GM18867 (cell line): ENCODE measurements at regions not wholly inside any gene's neighbourhood (a gene's known extent, or its start where the extent isn't known, plus 50 kb on each side); places are given as distances from the start of the nearest gene placed in this dataset.

Source experiments
- ATAC-seq: cut with Tn5 transposase; IDR thresholded peaks from one replicate; pipeline ENCODE4 v1.9.1; 2021; ENCODE audit warnings: mild to moderate bottlenecking, moderate library complexity; ENCODE audit not compliant: unreplicated experiment

- ATAC-seq, result peak; percentile 71
Observed at GRCh38 chr5:115377468-115378217, 81.2 kb upstream of the CCDC112 start.

- no peak for ATAC-seq
Observed at GRCh38 chr5:115375893-115376292, 79.4 kb upstream of the CCDC112 start.

GRCh38 chr5:115374057-115374775 lies 77.8 kb upstream of the CCDC112 start:
- ATAC-seq, result no peak

- ATAC-seq, result no peak
Observed at GRCh38 chr5:115372146-115372545, 75.7 kb upstream of the CCDC112 start.

- no peak for ATAC-seq
Observed at GRCh38 chr5:115369430-115370144, 73.1 kb upstream of the CCDC112 start.

- no peak for ATAC-seq
Observed at GRCh38 chr5:115366223-115366622, 69.8 kb upstream of the CCDC112 start.

DNA sequence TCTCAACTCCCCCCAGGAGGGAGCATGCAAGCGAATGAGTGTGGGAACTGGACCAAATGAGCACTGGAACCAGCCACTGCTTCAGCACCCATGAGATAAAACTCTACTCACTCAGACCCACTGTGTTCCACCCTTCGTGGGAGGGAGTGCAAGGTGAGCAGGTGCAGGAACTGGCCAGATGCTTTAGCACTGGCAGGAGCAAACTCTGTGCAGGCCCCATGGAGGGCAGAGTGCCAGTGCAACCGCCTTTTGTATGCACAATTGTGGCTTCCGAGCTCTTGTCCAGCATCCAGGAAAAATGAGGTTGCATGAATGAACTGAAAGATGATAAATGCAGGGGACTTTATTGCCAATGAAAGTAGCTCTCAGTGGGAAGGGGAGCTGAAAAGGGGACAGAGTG lies 67.4 kb upstream of the CCDC112 start:
- no peak for ATAC-seq

DNA sequence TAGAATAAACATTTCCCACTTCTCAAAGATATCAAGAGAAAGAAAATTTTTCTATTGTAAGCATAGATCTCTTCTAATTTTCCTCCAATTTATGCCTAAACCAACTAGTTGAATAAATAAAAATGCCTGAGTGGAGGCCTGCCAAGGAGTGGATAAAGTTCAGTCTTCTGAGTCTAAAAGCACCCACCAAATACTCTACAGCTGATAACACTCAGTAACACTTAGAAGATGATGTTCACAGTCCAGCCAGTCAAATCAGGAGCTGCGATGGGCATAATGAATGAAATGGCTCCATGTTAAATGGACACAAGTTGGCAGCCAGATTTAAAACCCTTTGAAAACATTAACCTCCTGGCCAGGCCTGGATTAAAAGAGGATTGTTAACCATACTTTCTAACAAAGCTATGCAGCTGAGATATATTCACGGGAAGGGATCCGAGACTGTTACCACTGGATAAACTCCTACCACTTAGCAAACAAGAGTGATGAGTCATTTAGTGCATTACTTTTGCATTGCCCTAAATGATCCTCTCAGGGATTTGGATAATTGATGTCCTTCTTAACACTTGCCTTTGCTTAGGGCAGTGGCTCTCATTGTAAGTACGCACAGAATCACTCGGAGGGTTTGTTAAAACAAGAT lies 63.7 kb upstream of the CCDC112 start:
- ATAC-seq, result no peak

- no peak for ATAC-seq
Observed at GRCh38 chr5:115355767-115356381, 59.4 kb upstream of the CCDC112 start.

DNA sequence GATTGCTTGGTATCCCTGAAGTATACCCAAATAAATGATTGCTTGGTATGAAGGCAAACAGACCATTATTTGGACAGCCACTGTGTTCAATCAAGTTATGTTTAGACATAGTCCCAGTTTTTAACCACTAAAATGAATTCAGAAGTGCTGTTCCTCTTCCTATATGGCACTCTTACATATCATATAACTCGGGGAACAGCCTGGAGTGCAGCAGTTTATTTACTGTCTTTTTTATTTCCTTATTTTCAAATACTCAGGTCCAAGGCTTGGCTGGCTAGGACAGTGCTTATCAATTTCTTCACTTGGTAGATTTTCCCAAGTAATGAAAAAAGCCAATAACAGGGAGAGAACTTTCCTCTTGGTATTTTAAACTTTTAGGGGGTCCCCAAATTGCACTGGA lies 58.6 kb upstream of the CCDC112 start:
- ATAC-seq, result no peak

- no peak for ATAC-seq
Observed at GRCh38 chr5:115354246-115354645, 57.8 kb upstream of the CCDC112 start.

GRCh38 chr5:115352571-115352970 lies 56.1 kb upstream of the CCDC112 start:
- no peak for ATAC-seq

DNA sequence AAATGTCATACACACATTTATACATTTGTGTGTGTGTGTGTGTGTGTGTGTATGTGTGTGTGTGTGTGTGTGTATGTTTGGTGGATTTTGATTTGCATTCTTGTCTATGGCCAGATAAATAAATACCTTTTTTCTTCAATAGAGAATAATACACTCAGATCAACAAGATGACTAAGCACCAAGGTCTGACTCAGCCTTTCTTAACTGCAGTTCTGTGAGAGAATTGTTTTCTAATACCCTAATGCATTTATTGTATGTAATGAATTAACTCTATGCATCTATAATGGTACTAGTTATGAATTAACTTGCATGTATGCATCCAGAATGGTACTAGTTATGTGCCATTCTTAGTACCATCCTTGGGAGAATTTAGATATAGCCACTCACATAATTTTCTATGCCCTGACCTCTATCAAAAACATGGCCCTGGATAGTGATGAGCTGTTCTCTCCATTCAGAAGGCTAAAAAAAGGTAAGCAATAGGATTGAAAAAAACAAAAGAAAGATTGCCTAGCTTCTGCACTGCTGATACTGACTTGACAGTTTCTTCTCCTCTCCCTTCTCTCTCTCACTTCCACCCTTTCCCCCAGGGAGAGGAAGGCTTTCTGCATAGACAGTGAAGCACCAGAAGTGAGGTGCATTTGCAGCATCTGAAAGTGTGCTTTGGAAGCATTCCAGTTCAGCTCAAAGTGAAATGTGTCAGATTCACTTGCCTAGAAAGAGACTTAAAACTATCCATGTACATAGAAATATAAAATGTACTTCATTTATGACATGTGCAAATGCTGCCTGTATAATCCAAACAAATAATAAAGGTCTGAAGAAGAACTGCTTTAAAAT lies 55.1 kb upstream of the CCDC112 start:
- ATAC-seq, result no peak

GRCh38 chr5:115350894-115351293 lies 54.4 kb upstream of the CCDC112 start:
- no peak for ATAC-seq

- ATAC-seq, result peak; percentile 45
Observed at GRCh38 chr5:115349001-115349817, 52.8 kb upstream of the CCDC112 start.

GRCh38 chr5:115348175-115348574 lies 51.7 kb upstream of the CCDC112 start:
- ATAC-seq, result no peak
